Neutrophil (primary cell): ENCODE measurements at regions not wholly inside any gene's neighbourhood (a gene's known extent, or its start where the extent isn't known, plus 50 kb on each side); places are given as distances from the start of the nearest gene placed in this dataset.

Source experiments
- H3K27ac ChIP-seq: fragments of 200-600 bp; sonication (generic); 2 replicates; pipeline ENCODE4 v1.5.1; 2016; ENCODE audit warnings: mild to moderate bottlenecking, moderate library complexity
- H3K27me3 ChIP-seq: fragments of 200-600 bp; sonication (generic); 2 replicates; pipeline ENCODE4 v1.6.0; 2016; ENCODE audit warnings: mild to moderate bottlenecking
- H3K36me3 ChIP-seq: fragments of 200-600 bp; sonication (generic); 2 replicates; pipeline ENCODE4 v1.5.1; 2017
- H3K4me1 ChIP-seq, 2 experiments: fragments of 200-600 bp in 1 of 2; sonication (generic) in 1 of 2; 1 replicate in 1 of 2; 2 replicates in 1 of 2; pipeline versions ENCODE4 v1.5.1 to v1.6.1; 2013 to 2016; ENCODE audit warnings: low read depth in 1 of 2, low read length in 1 of 2, mild to moderate bottlenecking in 1 of 2, moderate library complexity in 1 of 2; ENCODE audit not compliant: control insufficient read depth in 1 of 2, insufficient read depth in 1 of 2
- H3K4me3 ChIP-seq, 2 experiments: fragments of 200-600 bp in 1 of 2; sonication (generic) in 1 of 2; 1 replicate in 1 of 2; 2 replicates in 1 of 2; pipeline ENCODE4 v1.5.1; 2013 to 2016; ENCODE audit warnings: low read depth in 1 of 2, low read length in 1 of 2, mild to moderate bottlenecking in 1 of 2, moderate library complexity in 1 of 2
- H3K9me3 ChIP-seq: fragments of 200-600 bp; sonication (generic); 2 replicates; pipeline ENCODE4 v1.5.1; 2016
- TF ChIP-seq, protein P1 (sequence below): fragments of 200-600 bp; sonication (generic); IDR thresholded peaks from 2 replicates; pipeline ENCODE4 v1.5.1; 2016; ENCODE audit warnings: antibody characterized with exemption

DNA sequence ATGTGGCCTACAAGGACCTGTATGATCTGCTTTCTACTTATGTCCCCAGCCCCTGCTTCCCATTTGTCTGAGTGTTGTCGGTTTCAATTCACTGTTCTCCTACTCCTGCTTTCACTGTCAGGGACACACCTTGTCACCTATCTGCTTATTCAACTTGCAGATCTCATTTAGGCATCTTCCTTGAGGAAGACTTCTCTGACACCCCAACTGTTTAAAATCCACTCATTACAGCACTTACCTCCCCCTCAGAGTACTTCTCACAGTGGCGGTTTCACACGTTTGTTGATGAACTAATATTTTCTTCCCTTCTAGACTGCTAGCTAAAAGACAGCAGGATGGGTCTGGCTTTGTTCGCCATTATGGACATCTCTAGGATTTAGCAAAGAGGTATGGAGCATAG, 279.9 kb upstream of the TET2 start:
- Histone ChIP-seq H3K36me3 (no peaks in the 10 kb centered on the region), H3K4me3 (no peak overlapping the region), H3K27me3 (no peaks in the 10 kb centered on the region), H3K4me1 (peaks cover 22 to 25% of the 10 kb centered on the region in 2 experiments), H3K9me3 (no peaks in the 10 kb centered on the region), H3K27ac (no peak overlapping the region)
- TF ChIP-seq, protein P1, sequence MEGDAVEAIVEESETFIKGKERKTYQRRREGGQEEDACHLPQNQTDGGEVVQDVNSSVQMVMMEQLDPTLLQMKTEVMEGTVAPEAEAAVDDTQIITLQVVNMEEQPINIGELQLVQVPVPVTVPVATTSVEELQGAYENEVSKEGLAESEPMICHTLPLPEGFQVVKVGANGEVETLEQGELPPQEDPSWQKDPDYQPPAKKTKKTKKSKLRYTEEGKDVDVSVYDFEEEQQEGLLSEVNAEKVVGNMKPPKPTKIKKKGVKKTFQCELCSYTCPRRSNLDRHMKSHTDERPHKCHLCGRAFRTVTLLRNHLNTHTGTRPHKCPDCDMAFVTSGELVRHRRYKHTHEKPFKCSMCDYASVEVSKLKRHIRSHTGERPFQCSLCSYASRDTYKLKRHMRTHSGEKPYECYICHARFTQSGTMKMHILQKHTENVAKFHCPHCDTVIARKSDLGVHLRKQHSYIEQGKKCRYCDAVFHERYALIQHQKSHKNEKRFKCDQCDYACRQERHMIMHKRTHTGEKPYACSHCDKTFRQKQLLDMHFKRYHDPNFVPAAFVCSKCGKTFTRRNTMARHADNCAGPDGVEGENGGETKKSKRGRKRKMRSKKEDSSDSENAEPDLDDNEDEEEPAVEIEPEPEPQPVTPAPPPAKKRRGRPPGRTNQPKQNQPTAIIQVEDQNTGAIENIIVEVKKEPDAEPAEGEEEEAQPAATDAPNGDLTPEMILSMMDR = no peak

DNA sequence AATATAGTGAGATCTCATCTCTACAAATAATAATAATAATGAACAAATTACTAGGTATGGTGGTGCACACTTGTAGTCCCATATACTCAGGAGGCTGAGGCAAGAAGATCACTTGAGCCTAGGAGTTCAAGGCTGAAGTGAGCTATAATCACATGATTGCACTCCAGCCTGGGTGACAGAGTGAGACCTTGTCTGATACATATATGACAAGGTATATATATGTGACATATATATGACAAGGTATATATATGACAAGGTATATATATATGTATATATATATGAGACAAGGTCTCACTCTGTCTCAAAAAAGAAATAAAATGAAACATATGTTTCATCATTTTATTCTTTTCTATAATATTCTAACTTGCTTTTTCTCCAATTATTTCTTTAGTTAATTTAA, 278.1 kb upstream of the TET2 start:
- H3K4me1 ChIP-seq = peaks cover 22 to 25% of the 10 kb centered on the region in 2 experiments
- TF ChIP-seq, protein P1 = no peak
- no peak overlapping the region for H3K27ac ChIP-seq
- H3K4me3 ChIP-seq = no peak overlapping the region
- H3K27me3 ChIP-seq = no peaks in the 10 kb centered on the region
- H3K36me3 ChIP-seq = no peaks in the 10 kb centered on the region
- no peaks in the 10 kb centered on the region for H3K9me3 ChIP-seq

DNA sequence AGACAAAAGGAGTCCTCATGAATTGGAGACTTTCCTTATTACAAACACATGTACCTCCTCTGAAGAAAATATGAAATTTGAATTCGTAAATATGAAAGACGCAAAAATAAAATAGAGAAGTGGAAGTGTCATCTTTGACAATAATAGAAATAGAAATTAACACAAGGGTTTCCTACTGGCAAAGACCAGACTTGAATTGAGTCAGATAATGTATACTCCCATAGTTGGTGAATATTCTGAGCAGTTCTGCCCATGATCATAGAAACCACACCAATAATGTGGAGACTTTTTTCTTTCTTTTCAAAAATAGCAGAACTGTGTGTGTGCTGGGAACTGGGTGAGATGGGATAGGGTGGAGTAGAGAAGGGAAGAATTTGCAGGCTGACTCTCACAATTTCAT, 277.7 kb upstream of the TET2 start:
- no peaks in the 10 kb centered on the region for H3K36me3 ChIP-seq
- H3K4me1 ChIP-seq = peaks cover 22 to 25% of the 10 kb centered on the region in 2 experiments

DNA sequence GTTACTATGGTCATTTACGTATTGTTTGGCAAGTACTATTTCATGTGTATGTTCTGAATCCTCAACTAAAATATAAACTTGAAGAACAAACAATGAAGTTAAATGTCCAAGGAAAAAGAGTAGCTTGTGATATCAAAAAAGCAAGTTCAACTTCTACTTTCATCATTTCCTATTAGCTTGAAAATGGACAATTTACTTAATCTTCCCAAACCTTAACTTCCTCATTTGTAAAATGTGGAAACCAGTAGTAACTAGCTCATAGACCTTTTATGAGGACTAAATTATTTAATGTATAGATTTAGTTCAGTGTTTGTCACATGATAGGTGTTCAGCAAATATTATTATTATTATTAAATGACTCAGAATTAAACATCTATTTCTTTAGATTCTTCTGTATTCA, 276.8 kb upstream of the TET2 start:
- H3K9me3 ChIP-seq = no peaks in the 10 kb centered on the region
- H3K36me3 ChIP-seq = no peaks in the 10 kb centered on the region
- TF ChIP-seq, protein P1 = no peak
- peak overlapping the region; percentile 18 for H3K27ac ChIP-seq
- H3K4me1 ChIP-seq = peaks cover 22 to 25% of the 10 kb centered on the region in 2 experiments
- no peaks in the 10 kb centered on the region for H3K27me3 ChIP-seq
- no peak overlapping the region for H3K4me3 ChIP-seq

More for the DNA sequence above, 277.7 kb upstream of the TET2 start:
- no peak overlapping the region for H3K27ac ChIP-seq
- TF ChIP-seq, protein P1 = no peak
- no peaks in the 10 kb centered on the region for H3K27me3 ChIP-seq
- H3K4me3 ChIP-seq = no peak overlapping the region
- no peaks in the 10 kb centered on the region for H3K9me3 ChIP-seq

DNA sequence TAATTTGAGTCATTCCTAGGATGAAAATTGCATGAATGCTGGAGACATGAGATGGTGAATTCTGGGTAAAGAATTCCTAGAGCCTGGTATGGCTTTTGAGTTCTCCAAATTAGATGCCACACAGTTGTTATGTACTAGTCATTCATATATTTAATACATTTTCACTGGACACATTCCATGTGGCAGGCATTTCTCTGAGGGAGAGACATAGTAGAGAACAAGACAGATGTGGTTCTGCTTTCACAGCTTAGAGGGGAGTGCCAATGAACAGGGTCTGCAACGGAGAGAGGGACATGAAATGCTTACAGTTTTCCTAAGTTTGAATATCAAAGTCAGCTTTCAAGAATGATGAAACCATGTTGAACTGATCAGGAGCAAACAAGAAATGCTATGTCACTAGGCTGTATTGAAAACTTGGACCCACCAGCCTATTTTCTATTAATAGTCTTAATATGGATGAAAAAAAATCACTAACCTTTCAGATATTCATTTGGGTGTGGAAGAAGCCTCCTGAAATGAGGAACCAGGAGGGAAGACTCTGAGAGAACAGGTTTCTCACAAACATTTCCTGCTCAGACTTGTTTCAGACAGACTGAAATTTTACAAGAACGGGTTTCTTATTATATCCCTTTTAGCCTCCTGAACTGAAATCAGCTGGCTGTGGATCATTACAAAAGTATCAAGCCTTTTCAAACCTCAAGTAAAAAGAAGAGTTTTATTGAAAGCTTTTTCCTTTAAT, 276.0 kb upstream of the TET2 start:
- H3K4me3 ChIP-seq = no peak overlapping the region
- TF ChIP-seq, protein P1 = no peak
- H3K27ac ChIP-seq = peak overlapping the region; percentile 34
- H3K9me3 ChIP-seq = no peaks in the 10 kb centered on the region
- no peaks in the 10 kb centered on the region for H3K27me3 ChIP-seq
- no peaks in the 10 kb centered on the region for H3K36me3 ChIP-seq
- H3K4me1 ChIP-seq = peaks cover 22 to 25% of the 10 kb centered on the region in 2 experiments
